ENCODE measurements at regions not wholly inside any gene's neighbourhood (a gene's known extent, or its start where the extent isn't known, plus 50 kb on each side); places are given as distances from the start of the nearest gene placed in this dataset.
A peak's percentile ranks its signal among the peaks of the same experiment; 100 is the strongest.

DNA sequence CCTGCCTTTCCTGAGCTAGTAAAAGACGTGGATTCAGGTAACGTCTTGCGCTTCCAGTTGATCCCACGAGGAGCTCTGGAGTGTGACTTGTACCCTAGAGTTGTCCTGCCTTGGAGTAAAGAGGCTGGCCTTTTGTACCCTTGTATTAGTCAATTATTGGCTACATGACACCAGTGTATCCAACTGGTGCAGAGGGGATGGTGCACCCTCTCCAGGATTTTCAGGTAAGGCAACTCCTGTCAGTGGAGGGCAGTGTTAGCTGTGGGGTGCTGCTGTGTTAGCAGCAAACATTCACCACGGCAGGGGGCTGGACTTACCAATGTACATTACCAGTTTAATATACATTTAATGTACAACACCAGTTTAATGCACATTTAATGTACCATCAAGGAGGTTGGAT lies 233.5 kb downstream of the MIAT start:
- TF ChIP-seq, protein P1, sequence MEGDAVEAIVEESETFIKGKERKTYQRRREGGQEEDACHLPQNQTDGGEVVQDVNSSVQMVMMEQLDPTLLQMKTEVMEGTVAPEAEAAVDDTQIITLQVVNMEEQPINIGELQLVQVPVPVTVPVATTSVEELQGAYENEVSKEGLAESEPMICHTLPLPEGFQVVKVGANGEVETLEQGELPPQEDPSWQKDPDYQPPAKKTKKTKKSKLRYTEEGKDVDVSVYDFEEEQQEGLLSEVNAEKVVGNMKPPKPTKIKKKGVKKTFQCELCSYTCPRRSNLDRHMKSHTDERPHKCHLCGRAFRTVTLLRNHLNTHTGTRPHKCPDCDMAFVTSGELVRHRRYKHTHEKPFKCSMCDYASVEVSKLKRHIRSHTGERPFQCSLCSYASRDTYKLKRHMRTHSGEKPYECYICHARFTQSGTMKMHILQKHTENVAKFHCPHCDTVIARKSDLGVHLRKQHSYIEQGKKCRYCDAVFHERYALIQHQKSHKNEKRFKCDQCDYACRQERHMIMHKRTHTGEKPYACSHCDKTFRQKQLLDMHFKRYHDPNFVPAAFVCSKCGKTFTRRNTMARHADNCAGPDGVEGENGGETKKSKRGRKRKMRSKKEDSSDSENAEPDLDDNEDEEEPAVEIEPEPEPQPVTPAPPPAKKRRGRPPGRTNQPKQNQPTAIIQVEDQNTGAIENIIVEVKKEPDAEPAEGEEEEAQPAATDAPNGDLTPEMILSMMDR (IDR thresholded peaks at IDR 0.05) = no peak
- TF ChIP-seq POLR2A (IDR thresholded peaks at IDR 0.05) (no peak), EP300 (IDR thresholded peaks at IDR 0.05) (no peak), POLR2AphosphoS5 (IDR thresholded peaks at IDR 0.05) (no peak)
- intact Hi-C loops (cut with DNase I; ENCODE audit: low total_unique reads) = no loop called here
- H3K36me3 ChIP-seq = no peaks in the 10 kb centered on the region
- DNase-seq = no peak
- WGBS, 5 donors = 42 to 60% (median 57%) methylated on average over 5 of the region's 5 CpGs
- H3K4me3 ChIP-seq = no peak overlapping the region
- H3K27me3 ChIP-seq = no peaks in the 10 kb centered on the region
- no peak overlapping the region for H3K27ac ChIP-seq
- H3K9me3 ChIP-seq = no peaks in the 10 kb centered on the region
- peaks cover 4 to 39% (median 14%) of the 10 kb centered on the region in 4 donors for H3K4me1 ChIP-seq

DNA sequence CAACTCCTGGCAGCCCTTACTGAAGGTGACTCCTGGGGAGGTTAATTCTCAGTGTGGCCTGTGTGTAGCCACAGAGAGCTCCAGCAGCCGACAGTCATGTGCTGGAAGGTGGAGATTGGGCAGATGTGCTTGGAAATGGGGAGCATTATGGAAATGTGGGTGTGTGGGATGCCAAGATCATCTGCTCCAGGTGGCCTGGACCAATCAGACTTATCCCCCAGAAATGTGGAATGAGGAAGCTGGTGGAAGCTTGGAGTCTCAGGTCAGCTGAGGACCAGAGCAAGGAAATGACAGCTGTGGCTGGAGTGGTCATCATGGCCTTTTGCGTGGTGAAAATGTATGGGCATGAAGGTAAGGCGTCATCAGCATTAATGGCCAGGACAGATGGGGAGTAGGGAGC lies 234.0 kb downstream of the MIAT start:
- H3K9me3 ChIP-seq = no peaks in the 10 kb centered on the region
- H3K4me1 ChIP-seq = peaks cover 4 to 41% (median 14%) of the 10 kb centered on the region in 4 donors
- H3K27ac ChIP-seq = no peak overlapping the region
- no peak overlapping the region for H3K4me3 ChIP-seq
- TF ChIP-seq POLR2AphosphoS5 (IDR thresholded peaks at IDR 0.05) (no peak), POLR2A (IDR thresholded peaks at IDR 0.05) (no peak), EP300 (IDR thresholded peaks at IDR 0.05) (no peak)
- TF ChIP-seq, protein P1 (IDR thresholded peaks at IDR 0.05) = no peak
- DNase-seq = no peak
- H3K27me3 ChIP-seq = no peaks in the 10 kb centered on the region
- intact Hi-C loops (cut with DNase I; ENCODE audit: low total_unique reads) = no loop called here
- no peaks in the 10 kb centered on the region for H3K36me3 ChIP-seq
- 83 to 95% (median 87%) methylated on average over 3 of the region's 3 CpGs for WGBS, 5 donors

DNA sequence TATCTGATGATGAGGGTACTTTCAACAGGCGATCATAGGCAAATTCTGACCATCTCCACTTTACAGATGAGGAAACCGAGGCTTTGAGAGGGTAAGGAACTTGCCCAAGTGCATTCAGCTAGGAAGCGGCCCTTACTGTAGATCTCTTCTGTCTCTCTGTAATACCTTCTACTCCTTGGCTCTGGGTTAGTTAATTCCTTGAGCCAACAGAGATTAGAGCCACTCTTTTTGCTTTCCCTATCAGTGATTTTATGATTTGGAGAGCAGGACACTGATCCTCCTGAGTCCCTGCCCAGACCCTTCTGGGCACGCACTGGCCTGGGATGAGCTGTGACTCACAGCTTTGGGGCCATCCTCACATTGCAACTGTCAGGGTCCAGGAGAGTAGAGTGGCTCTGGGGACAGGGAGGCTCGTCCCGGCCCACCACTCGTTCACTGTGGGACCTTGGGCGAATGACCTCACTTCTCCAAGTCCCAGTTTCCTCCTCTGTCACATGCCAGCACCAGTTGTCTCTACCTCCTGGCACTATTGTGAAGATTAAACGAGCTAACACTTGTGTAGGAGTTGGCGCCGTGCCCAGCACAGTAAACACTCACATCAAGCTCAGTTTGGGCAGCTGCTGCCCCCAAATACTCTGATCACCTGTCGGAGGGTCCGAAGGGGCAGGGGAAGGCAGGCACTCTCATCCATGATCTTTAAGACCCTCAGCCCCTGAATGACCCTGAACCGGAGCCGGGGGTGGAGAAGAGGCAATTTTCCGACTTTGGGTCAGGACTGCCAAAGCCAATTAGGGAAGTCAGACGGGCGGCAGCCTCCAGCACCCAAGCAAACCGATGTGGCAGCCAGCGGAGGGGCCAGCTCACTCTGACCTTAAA lies 235.0 kb downstream of the MIAT start:
- Histone ChIP-seq H3K4me3 (no peak overlapping the region), H3K4me1 (peaks cover 4 to 41% (median 14%) of the 10 kb centered on the region in 4 donors), H3K27me3 (peaks cover 0 to 5% (median 0%) of the 10 kb centered on the region in 3 donors), H3K36me3 (no peaks in the 10 kb centered on the region), H3K27ac (no peak overlapping the region), H3K9me3 (no peaks in the 10 kb centered on the region)
- intact Hi-C loops (cut with DNase I; ENCODE audit: low total_unique reads) = no loop called here
- peak; percentile 49 to 54 for DNase-seq
- 42 to 57% (median 47%) methylated on average over 17 to 20 of the region's 20 CpGs for WGBS, 5 donors
- TF ChIP-seq POLR2AphosphoS5 (IDR thresholded peaks at IDR 0.05) (no peak), POLR2A (IDR thresholded peaks at IDR 0.05) (no peak), EP300 (IDR thresholded peaks at IDR 0.05) (no peak)
- TF ChIP-seq, protein P1 (IDR thresholded peaks at IDR 0.05) = no peak

DNA sequence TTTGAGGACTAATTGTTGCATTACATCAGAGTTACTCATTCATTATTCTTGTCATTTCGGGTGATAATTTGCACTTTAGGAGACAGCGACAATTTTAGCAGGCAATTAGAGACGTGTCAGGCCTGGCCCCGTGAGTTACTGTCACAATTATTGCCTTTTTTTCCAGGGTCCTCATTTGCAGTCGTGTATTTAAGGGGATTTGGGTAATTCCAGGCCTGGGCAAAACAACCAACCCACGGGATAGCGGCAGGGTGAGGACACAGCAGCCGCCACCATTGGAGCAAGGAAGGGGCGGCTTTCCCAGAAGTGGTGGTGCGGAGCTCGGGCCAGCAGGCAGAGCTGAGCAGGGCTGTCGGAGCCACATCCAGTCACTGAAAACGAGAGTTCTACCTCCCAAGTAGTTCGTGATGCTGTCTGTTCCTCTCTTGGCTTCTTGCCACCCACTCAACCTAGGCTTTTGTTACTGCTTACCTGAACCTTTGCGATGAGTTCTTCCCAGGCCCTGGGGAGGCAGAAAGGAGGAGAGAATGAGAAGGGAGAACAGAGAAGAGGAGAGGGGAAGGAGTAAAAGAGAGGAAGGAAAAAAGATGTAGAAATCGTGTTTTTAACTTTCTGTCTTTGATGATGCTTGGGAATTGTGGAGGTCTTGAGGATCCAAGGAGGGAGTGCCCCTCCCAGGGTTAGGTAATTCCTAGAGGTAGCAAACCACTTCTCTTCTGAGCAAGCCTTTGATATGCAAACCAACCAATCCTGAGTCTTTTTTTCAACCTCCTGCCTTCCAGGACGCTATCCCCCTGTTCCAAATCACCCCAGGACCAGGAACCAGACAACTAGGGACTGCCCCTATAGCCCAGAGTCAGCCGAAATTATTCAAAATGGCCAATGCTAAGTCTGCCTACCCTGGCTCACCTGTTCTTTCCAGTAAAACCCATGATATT lies 236.1 kb downstream of the MIAT start:
- H3K36me3 ChIP-seq = no peaks in the 10 kb centered on the region
- WGBS, 5 donors = 55 to 75% (median 71%) methylated on average over 18 of the region's 18 CpGs
- peak overlapping the region in 1 of 5 donors; percentile 57 for H3K27ac ChIP-seq
- H3K27me3 ChIP-seq = peaks cover 0 to 14% (median 4%) of the 10 kb centered on the region in 3 donors
- intact Hi-C loops (cut with DNase I; ENCODE audit: low total_unique reads) = no loop called here
- no peak overlapping the region for H3K4me3 ChIP-seq
- DNase-seq = no peak
- H3K9me3 ChIP-seq = no peaks in the 10 kb centered on the region
- peaks cover 4 to 41% (median 14%) of the 10 kb centered on the region in 4 donors for H3K4me1 ChIP-seq
- TF ChIP-seq POLR2AphosphoS5 (IDR thresholded peaks at IDR 0.05) (no peak), EP300 (IDR thresholded peaks at IDR 0.05) (no peak), POLR2A (IDR thresholded peaks at IDR 0.05) (no peak)
- TF ChIP-seq, protein P1 (IDR thresholded peaks at IDR 0.05) = no peak

Data from stomach (tissue), 8 donors.